ENCODE measurements at regions not wholly inside any gene's neighbourhood (a gene's known extent, or its start where the extent isn't known, plus 50 kb on each side); places are given as distances from the start of the nearest gene placed in this dataset.

DNA sequence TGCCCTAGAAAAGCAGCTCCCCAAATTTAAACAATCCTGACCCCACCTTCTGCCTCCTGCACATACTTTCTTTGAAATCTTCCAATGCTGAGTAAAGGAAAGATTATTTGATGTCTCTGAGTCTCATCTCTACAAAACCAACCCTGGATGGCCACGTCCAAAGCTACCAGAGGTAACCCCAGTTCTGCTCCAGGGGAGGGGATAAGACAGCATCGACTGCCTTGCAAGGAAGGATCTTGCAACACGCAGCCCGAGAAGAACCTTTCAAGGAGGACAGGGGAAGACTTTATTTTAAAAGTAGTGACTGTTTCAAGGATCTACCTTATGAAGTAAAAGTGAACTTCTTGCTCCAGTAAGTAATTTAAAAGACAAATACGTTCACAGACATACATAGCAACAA lies 66.5 kb upstream of the TMEM45B start:
- TF ChIP-seq POLR2AphosphoS5 (IDR thresholded peaks at IDR 0.05; ENCODE audit: low read depth, low read length) = no peak
- no peak for TF ChIP-seq POLR2A (IDR thresholded peaks at IDR 0.05; ENCODE audit: low read depth, low read length)
- no peak for TF ChIP-seq TAF1 (IDR thresholded peaks at IDR 0.05; ENCODE audit: low read depth, low read length)
- TF ChIP-seq SPI1 (IDR thresholded peaks at IDR 0.05; ENCODE audit: low read depth, low read length) = no peak
- TF ChIP-seq POU2F2 (IDR thresholded peaks at IDR 0.05; ENCODE audit: low read depth, low read length) = no peak
